ENCODE measurements at regions not wholly inside any gene's neighbourhood (a gene's known extent, or its start where the extent isn't known, plus 50 kb on each side); places are given as distances from the start of the nearest gene placed in this dataset.

- no peak for TF ChIP-seq POLR2A (IDR thresholded peaks at IDR 0.05)
- TF ChIP-seq, protein P1, sequence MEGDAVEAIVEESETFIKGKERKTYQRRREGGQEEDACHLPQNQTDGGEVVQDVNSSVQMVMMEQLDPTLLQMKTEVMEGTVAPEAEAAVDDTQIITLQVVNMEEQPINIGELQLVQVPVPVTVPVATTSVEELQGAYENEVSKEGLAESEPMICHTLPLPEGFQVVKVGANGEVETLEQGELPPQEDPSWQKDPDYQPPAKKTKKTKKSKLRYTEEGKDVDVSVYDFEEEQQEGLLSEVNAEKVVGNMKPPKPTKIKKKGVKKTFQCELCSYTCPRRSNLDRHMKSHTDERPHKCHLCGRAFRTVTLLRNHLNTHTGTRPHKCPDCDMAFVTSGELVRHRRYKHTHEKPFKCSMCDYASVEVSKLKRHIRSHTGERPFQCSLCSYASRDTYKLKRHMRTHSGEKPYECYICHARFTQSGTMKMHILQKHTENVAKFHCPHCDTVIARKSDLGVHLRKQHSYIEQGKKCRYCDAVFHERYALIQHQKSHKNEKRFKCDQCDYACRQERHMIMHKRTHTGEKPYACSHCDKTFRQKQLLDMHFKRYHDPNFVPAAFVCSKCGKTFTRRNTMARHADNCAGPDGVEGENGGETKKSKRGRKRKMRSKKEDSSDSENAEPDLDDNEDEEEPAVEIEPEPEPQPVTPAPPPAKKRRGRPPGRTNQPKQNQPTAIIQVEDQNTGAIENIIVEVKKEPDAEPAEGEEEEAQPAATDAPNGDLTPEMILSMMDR (IDR thresholded peaks at IDR 0.05): no peak
- no peak for TF ChIP-seq POLR2AphosphoS5 (IDR thresholded peaks at IDR 0.05)
- no peak for TF ChIP-seq EP300 (IDR thresholded peaks at IDR 0.05)
Observed at GRCh38 chr2:238654479-238655197, 193.2 kb upstream of the TWIST2 start.

All from suprapubic skin (tissue), 4 donors.